GM21529 (cell line): ENCODE measurements at regions not wholly inside any gene's neighbourhood (a gene's known extent, or its start where the extent isn't known, plus 50 kb on each side); places are given as distances from the start of the nearest gene placed in this dataset.
"Not testable (repeated sequence)": the region's sequence is repeated elsewhere in the genome, so short reads cannot be mapped to it uniquely, and the experiment has no call there.

Source experiments
- ATAC-seq: cut with Tn5 transposase; IDR thresholded peaks from one replicate; pipeline ENCODE4 v1.9.1; 2021; ENCODE audit not compliant: unreplicated experiment

DNA sequence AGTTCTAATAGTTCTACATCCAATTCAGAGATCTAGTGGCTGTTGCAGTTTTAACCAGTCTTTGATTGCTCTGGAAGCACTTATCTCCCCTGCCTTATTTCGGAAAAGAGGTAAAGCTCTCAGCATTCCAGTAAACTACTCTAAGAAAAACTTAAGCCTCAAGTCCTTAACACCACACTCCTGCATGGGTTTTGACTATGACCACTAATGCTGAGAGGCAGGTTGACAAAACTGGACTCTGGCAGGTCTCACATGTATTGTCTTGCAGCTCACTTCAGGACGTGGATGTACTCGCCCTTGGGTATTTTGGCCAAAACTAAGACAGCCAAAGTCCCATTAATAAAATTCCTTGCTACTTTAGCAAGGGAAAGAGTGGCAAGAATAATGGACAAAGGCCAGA lies 405.9 kb upstream of the GRM7 start:
- ATAC-seq, result no peak

DNA sequence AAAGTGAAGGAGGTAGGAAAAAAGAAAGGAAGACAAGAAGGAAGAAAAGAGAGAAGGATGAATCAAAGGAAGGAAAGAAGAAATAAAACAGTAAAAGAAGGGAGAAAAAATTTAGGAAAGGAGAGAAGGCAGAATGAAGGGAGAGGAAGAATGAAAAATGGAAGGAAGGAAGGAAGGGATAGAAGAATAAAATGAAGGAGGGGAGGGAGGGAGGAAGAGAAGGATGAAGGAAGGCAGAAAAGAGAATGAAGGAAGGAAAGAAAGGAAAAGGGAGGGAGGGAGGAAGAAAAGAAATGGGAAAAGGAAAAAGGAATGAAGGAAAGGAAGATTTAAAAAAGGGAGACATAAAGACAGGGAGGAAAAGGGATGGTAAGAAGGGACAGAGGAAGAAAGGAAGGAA lies 393.7 kb upstream of the GRM7 start:
- no peak for ATAC-seq

DNA sequence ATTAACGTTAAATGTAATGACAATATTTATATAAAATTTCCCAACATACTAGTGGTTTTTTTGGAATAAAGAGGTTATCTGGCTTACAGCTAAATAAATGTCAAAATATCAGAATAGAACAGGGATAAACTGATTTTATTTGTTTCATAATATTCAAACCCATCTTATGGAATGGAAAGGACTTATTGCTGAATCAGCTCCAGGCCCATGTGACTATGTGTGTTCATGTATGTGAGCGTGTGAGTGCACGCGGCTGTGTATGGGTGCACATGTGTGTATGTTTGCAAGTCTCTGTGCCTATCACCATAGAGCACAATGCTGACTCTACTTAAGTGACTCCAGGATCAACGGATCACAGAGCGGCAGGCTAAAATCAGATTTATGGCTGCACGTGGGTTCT lies 392.3 kb upstream of the GRM7 start:
- ATAC-seq, result no peak

DNA sequence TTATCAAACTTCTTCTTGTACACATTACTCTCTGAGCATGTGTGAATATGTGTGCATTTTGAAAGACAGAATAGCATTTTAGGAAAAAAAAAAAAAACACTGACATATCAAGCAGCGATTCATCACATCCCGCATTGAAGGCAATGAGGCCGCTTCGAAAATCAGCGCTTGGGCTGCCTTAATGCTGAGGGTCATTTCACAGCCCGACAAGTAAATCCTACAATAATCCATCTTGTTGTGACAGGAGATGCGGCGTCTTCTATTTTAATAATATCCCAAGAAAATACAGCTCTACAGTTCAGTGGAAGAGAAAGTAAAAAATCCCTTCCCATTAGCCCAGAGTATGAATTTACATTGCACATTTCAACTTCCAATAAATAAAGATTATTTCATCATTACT lies 389.2 kb upstream of the GRM7 start:
- ATAC-seq, result no peak

DNA sequence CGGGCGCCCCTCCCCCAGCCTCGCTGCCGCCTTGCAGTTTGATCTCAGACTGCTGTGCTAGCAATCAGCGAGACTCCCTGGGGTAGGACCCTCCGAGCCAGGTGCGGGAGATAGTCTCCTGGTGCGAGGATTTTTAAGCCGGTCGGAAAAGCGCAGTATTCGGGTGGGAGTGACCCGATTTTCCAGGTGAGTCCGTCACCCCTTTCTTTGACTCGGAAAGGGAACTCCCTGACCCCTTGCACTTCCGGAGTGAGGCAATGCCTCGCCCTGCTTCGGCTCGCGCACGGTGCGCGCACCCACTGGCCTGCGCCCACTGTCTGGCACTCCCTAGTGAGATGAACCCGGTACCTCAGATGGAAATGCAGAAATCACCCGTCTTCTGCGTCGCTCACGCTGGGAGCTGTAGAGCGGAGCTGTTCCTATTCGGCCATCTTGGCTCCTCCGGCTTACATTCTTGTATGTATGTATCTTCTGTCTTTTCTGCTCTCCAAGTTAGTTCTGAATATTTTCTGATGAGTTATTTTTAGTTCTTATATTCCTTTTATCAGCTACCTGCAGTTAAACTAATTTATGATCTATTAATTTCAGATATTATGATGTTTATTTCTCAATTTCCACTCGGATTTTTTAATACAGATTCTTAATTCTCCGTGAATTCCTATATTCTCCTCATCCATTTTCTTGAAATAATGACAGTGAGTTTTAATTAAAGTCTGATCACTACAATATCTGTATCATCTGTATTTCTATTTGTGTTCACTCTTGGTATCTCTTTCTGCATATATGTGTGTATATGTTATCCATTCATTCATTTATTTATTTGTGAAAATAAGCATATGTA lies 370.2 kb upstream of the GRM7 start:
- not testable (repeated sequence) for ATAC-seq

DNA sequence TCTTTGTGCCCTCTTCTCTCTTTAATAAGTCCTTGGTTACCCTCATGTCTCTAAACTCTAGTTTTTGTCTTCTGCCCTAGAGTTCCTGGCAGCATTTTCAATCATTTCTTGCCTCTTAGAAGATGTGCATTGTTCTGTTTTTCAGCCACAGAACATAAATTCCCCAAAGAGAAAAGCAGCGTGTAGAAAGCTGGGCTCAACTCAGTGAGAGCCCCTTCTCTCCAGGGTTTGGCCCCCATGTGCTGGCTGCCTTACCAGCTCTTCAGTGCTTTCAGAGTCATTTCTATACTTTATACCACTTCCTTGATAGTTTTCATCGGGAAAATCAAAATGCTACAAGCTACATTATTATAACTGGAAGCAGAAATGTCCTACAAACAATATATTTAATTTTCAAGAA lies 369.1 kb upstream of the GRM7 start:
- no peak for ATAC-seq

DNA sequence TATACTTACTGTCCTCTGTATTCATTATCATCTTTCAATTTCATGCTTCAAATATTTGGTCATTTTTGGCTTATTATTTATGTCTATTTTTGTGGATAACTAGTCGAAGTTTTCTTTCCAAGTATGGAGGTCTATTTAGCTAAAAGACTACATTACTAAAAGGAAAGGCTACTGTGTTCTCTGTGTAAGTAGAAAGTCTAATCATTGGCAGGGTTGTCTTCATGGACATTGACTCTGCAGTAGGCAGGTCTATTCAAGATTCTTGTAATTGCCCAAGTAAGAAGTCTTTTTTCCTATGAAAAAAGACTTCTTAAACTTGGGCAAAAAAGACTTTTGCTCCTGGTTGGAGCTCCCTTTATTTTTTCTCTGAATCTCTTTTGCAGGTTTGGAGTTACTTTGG lies 368.6 kb upstream of the GRM7 start:
- no peak for ATAC-seq

DNA sequence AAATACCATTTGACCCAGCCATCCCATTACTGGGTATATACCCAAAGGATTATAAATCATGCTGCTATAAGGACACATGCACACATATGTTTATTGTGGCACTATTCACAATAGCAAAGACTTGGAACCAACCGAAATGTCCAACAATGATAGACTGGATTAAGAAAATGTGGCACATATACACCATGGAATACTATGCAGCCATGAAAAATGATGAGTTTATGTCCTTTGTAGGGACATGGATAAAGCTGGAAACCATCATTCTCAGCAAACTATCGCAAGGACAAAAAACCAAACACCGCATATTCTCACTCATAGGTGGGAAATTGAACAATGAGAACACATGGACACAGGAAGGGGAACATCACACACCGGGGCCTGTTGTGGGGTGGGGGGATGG lies 362.0 kb upstream of the GRM7 start:
- not testable (repeated sequence) for ATAC-seq

DNA sequence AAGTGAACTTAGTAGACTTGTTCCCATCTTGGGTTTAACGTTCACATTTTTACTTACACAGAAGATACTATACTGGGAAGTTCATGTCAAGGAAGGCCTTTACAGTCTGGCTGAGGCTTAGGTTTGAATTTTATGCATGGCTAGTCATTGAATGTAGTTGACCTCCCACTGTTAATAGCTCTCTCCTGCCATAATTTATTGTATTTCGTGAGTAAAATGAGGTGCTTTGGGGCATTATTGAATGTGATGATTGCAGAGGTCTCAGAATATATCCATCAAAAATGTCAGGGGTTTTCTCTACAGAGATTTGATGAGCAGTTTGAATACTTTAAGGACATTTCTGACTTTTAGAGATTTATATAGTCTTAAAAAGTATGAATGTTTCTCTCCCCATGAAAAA lies 356.6 kb upstream of the GRM7 start:
- ATAC-seq, result no peak

DNA sequence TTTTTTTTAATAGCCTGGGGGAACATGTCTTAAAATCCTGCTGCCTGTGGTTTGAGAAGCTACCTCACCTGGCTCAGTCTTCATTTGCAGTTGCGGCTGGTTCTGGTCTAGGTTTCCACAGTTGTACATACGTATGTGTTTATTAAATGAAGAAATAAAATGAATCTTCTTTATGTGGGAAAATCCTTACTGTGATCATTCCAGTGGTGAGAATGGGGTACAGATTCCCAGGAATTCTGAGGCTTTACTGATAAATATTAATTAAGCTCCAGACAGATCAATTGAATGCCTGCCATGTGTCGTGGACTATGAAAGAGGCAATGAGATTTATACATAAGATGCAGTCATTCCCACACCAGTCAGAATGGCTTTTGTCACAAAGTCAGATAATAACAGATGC lies 356.1 kb upstream of the GRM7 start:
- ATAC-seq, result no peak

DNA sequence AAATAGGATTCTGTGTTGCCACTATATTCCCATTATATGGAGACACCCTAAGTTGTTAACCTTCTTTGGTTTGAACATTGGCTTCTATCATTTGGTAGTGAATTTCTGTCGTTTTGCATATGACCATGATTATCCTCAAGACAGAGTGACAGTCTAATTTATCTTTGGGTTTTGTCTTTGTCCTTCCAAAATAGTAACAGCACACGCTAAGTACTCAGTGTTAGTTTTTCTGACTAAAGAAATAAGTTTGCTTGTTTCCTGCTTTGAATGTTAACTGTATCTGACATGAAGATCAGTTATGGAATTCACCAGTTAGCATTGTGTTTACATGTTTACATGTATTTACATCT lies 352.5 kb upstream of the GRM7 start:
- no peak for ATAC-seq

DNA sequence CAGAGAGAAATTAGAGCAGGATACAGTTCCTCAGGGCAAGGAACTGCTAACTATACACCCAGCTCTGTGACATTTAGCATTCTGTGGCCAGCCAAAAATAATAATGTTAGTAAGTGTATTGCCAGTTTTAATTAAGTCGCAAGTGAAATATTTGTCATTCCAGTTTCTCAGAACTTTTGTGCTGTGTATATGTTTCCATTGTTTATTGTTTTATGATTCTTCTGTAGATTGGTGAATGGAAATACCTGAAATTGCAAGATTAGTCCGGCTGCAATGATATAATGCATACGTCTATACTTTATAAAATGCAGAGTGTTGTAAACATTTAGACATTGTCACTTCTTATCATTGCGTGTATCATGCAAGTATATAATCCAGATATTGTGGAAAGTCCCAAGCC lies 351.3 kb upstream of the GRM7 start:
- no peak for ATAC-seq

DNA sequence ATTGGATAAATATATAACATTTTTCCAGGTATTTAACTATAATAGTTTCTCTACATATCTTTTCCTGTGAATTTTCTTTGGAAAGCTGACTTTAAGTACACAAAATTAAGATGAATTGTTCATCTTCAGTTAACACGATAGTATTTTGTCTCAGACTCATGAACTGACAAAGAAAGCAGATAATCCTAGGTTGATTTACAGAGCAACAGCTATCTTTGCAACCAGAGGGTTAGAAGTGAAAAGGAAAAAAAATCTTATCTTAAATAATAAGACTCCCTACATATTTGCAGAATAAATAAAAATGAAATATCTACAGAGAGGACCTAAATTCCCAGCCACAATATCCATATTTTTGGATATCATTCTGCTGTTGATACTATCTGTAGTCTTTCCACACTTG lies 350.2 kb upstream of the GRM7 start:
- ATAC-seq, result no peak

DNA sequence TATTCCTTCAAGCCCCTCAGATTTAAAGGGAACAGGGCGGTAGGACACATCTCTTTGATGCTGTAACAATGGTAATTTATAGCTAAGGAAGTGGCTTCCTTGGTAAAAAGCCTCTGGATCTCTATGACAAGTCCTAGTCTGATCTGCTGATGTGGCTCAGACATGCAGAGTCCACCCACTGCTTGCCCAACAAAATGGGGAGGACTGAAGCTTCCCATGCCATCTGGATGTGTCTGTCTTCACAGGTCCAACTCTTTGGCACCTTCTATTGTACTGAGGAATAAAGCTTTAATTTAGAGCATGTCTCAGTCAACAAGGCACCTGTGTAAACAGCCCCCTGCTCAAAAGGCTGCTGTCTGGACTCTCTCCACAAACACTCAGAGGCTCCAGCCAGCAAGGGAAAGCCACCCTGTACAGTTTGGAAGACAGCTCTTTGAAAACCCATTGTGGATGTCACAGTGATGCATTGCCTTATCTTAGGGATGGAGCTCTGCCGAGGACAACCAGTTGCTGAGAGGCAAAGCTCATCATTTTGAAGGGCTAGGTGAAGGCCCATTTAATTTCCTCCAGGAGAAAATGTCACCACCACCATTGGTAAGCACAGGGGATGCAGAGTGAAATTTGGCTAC lies 348.6 kb upstream of the GRM7 start:
- ATAC-seq, result no peak

DNA sequence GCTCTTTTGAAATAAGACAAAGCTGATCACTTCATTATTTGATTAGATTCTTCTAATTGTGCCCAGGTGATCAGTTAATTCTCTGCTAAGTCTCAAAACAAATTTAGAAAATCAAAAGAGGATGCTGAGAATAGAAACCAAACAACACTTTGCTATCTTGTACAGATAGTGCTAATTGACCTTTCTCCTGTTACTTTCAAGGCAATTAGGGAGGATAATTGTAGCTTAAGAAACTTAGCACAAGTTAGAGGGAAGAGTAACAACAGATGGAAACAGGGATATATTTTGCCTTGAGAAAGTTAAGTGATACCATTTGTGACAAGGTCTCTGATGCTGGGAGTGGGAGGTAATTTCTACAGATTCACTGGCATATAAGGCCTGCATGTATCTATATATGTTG lies 344.8 kb upstream of the GRM7 start:
- no peak for ATAC-seq

DNA sequence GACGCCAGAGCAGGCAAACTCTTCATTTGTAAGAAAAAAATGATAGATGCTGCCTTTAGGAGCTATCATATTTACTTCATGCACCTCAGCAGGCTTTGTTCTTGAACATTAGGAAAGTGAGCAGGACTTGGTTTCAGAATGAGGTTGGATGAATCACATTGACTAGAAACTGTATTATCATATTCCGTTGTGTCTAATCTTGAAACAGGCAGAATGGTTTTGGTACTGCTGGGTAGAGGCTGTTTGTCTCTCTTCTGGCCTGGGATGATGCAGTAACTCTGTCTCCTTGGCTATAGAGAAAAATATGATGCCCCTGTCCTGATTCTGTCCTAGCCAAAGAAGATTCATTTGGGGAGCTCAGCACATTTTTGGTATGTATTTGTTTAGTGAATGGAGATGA lies 344.2 kb upstream of the GRM7 start:
- no peak for ATAC-seq

DNA sequence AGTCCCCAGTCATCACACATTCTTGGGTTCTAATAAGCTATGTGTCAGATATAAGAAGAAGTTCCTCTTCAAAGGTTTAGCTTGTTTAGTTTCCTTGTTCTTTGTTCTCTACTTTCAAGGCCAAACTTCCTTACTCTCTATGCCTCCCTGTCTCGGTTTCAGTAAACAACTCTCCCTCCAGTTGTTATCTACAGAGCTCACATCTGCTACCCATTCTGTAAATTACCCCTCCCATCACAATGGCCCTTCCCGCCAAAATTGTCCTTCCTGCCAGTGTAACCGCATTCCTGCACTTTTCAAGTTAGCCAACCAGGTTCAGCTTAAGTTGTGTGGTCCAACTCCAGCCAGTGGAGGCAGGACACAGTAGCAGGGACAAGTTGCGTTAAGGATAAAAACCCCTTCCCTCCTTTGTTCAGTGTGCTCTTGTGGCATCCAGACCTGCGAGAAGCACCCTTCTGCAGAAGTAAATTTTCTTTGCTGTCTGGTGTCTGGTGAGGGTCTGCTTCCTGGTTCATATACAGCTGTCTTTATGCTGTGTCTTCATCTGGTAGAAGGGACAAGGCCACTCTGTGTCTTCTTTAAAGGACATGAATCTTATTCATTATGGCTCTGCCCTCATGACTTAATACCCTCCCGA lies 342.1 kb upstream of the GRM7 start:
- no peak for ATAC-seq

DNA sequence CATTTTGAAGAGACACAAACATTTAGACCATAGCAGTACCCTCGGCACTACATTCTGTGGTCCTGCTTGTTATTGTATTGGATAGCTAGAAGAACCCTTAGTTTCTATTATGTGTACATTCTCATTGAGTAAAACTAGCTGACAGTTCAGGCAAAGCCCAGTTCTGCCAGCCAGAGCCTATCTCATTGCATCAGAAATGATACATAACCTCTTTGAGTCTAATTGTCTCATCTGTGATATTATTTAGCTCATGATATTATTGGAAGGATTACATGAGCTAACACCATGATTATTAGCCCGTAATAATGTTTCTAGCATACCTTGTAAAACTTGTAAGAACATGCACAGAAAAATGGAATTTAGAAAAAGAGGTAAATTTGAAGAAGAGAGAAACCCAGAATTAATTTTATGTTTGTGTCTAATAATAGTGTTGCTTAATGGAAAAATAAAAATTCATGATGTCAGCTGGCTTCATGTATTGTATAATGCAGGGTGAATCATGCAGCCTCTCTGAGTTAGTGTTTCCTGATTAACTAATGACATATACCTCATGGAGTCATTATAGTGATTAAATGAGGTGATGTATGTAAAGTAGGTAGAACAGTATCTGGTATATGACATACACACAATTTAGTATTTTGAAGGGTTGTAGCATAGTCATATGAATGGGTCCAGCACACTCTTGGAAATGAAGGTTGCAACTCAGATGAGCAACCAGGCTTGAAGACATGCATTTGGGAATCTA lies 339.4 kb upstream of the GRM7 start:
- ATAC-seq, result no peak

DNA sequence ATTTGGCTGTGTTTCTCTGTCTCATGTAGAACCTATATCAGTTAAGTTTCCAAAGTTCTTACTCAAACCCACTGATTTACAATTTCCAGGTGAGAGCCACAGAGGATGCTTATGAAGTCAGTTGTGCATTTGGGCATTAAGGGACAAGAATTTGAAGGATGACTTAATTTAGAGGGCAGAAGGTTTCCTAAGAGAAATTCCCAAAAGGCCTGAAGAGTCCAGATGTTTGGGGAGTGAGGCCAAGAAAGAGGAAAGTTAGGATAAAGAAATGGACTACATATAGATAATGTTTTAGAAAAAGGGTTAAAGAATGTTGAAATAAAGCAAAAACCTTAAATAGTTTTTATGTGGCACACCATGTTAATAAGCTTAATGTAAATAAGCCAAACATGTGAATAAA lies 338.7 kb upstream of the GRM7 start:
- ATAC-seq, result no peak

DNA sequence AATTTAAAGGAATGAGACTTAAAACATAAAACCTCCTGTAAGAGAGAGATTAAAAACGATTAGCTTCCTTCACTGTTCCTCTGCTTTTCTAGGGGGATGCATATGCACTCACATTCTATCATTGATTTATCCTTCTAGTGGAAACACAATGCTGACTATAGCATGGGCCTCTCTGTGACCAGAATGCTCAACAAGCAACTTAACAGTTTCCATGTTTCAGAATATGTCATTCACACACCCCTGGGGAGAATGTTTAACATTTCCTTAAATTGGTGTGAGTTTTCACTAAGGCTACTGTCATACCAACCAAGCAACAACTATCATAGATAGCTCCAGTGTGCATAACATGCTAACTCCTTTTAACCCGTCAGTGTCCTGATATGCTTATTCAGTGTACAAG lies 337.9 kb upstream of the GRM7 start:
- ATAC-seq, result no peak

DNA sequence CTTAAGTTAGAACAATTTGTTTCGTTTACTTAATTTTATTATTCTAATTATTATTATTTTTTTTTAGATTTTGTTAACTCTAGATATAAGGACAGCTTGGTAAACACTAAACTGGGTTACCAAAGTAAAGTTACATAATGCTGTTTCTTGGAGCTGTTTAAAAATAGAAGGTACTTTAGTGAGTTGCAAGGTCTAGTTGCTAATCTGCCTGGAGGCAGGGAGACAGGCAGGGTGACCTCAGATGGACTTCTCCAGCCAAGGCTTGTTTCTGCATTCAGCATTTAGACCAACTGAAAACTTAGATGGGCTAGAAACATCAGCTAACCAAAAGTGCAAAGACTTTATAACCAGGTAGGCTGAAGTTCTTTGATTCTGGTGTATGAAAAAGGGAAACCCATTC lies 336.4 kb upstream of the GRM7 start:
- no peak for ATAC-seq

DNA sequence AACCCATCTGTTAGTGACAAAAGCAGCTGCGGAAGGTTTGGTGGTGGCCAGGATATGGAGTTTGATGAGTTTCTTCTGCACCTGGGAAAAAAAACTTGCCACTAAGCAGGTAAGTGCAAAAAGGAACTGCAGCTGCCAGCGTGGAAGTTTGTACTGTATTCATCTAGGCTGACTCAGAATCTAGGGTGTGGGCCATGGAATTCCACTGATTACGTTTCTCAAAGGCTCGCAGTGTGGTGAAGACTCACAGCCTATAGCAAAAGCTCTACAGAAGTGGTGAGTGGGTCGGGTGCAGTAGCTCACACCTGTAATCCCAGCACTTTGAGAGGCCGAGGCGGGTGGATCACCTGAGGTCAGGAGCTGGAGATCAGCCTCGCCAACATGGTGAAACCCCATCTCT lies 334.6 kb upstream of the GRM7 start:
- no peak for ATAC-seq
